ENCODE measurements at regions not wholly inside any gene's neighbourhood (a gene's known extent, or its start where the extent isn't known, plus 50 kb on each side); places are given as distances from the start of the nearest gene placed in this dataset.
"Not testable (repeated sequence)": the region's sequence is repeated elsewhere in the genome, so short reads cannot be mapped to it uniquely, and the experiment has no call there.

DNA sequence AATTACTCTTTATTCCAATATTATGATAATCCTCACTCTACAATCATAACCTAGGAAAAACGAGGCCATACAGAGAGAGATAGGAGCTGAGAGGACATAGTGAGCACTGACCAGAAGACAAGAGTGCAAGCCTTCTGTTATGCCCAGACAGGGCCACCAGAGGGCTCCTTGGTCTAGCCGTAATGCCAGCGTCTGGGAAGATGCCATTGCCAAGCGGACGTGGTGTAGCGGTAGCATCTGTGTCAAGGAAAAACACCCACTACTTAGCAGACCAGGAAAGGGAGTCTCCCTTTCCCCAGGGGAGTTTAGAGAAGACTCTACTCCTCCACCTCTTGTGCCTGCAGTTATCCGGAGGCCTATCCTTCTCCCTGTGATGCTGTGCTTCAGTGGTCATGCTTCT is 2131.5 kb downstream of the TP53TG3F start:
- H3K9me3 Mint-ChIP-seq (ENCODE audit: low read depth) = peaks cover 44% of the 10 kb centered on the region

DNA sequence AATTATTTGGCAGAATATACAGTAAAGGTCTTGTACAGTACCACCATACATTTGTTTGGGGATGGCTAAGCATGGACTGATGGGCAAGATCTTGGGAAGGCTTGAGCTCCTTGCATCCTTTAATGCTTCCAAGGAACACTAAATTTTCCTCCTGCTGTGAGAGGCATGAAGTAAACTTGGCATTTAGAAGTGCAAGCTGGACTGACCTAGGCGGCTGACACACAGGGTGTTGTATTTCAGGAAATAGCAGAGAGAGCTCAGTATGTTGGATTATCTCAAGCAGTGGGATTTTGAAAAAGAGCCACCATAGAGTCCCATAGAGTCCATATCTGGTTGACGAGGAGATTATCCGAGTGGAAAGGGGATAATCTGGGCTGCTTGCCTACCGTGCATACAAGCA is 2137.1 kb downstream of the TP53TG3F start:
- TF ChIP-seq, protein P1, sequence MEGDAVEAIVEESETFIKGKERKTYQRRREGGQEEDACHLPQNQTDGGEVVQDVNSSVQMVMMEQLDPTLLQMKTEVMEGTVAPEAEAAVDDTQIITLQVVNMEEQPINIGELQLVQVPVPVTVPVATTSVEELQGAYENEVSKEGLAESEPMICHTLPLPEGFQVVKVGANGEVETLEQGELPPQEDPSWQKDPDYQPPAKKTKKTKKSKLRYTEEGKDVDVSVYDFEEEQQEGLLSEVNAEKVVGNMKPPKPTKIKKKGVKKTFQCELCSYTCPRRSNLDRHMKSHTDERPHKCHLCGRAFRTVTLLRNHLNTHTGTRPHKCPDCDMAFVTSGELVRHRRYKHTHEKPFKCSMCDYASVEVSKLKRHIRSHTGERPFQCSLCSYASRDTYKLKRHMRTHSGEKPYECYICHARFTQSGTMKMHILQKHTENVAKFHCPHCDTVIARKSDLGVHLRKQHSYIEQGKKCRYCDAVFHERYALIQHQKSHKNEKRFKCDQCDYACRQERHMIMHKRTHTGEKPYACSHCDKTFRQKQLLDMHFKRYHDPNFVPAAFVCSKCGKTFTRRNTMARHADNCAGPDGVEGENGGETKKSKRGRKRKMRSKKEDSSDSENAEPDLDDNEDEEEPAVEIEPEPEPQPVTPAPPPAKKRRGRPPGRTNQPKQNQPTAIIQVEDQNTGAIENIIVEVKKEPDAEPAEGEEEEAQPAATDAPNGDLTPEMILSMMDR (IDR thresholded peaks at IDR 0.05) = no peak
- DNase-seq (ENCODE audit: low spot score) = no peak
- Mint-ChIP-seq H3K27ac (ENCODE audit: unreplicated experiment) (no peak overlapping the region), H3K4me1 (ENCODE audit: low read depth) (no peaks in the 10 kb centered on the region), H3K27me3 (ENCODE audit: low read depth) (no peaks in the 10 kb centered on the region), H3K9me3 (ENCODE audit: low read depth) (peaks cover 48% of the 10 kb centered on the region), H3K4me3 (ENCODE audit: unreplicated experiment) (no peak overlapping the region), H3K36me3 (ENCODE audit: low read depth) (no peaks in the 10 kb centered on the region)

More for the DNA sequence above, 2131.5 kb downstream of the TP53TG3F start:
- H3K27me3 Mint-ChIP-seq (ENCODE audit: low read depth); H3K4me3 Mint-ChIP-seq (ENCODE audit: unreplicated experiment); H3K27ac Mint-ChIP-seq (ENCODE audit: unreplicated experiment); H3K36me3 Mint-ChIP-seq (ENCODE audit: low read depth); H3K4me1 Mint-ChIP-seq (ENCODE audit: low read depth); DNase-seq (ENCODE audit: low spot score): not testable (repeated sequence)
- TF ChIP-seq, protein P1 (IDR thresholded peaks at IDR 0.05) = peak; percentile 15

DNA sequence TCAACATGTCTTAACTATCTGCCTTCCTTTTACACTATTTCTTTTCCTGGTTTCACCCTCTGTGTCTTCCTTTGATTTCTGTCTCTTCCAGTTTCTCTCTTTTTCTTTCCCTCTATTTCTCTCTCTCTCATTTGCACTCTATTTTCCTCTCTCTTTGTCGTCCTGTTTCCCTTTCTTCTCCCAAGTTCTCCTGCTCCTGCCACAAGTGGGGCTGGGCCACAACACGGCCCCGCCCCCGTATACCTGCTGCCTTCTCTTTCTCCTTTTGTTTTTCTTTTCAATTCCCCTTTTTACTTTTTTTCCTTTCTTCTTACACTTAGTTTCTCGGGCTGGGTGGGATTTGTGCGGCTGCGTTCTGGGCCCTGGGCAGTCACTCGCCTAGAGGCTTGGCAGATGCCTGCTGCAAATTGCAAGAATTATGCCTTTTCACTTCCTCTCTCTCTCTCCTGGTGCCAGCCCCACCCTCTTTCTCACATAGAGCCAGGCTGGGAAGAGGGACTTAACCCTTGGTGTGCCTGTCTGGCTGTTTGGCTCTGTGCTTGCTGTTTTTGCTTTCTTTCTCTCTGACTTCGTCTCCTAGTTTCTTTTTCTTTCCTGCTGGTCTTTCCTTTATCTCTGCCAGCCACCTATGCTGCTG is 2139.4 kb downstream of the TP53TG3F start:
- TF ChIP-seq, protein P1 (IDR thresholded peaks at IDR 0.05) = no peak
- peaks cover 41% of the 10 kb centered on the region for H3K9me3 Mint-ChIP-seq (ENCODE audit: low read depth)

DNA sequence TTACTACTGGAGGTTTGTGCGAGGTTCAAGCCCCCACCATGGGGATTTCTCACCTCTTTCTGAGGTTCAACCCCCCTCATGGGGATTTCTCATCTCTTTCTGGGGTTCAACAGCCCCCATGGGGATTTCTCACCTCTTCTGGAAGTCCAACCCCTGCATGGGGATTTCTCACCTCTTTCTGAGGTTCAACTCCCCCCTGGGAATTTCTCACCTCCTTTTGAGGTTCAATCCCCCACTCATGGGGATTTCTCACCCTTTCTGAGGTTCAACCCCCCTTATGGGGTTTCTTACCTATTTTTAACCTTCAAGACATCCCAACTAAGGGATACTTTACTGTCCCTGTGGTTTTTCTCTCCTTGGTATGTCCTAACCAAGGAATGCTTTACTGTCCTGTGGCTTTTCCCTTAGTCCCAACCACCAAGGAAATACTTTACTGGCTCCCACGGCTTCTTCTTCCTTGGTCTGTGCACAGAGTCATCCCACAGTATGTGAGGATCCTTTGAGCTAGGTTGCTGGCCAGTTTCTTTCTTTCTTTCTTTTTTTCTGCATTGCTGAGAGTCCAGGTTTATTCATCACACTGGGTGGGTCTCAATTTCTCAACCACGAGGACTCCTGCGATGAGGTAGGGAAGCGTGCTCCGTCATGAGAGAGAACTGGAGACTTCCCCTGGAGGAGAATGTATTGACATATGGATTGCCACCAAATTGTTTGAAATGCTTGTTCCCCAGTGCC is 2140.2 kb downstream of the TP53TG3F start:
- Mint-ChIP-seq H3K9me3 (ENCODE audit: low read depth) (peaks cover 41% of the 10 kb centered on the region), H3K27ac (ENCODE audit: unreplicated experiment) (no peak overlapping the region), H3K4me1 (ENCODE audit: low read depth) (no peaks in the 10 kb centered on the region), H3K4me3 (ENCODE audit: unreplicated experiment) (no peak overlapping the region), H3K27me3 (ENCODE audit: low read depth) (no peaks in the 10 kb centered on the region), H3K36me3 (ENCODE audit: low read depth) (no peaks in the 10 kb centered on the region)
- no peak for DNase-seq (ENCODE audit: low spot score)
- TF ChIP-seq, protein P1 (IDR thresholded peaks at IDR 0.05) = no peak

More for the DNA sequence above, 2139.4 kb downstream of the TP53TG3F start:
- Mint-ChIP-seq H3K4me1 (ENCODE audit: low read depth) (no peaks in the 10 kb centered on the region), H3K4me3 (ENCODE audit: unreplicated experiment) (no peak overlapping the region), H3K27me3 (ENCODE audit: low read depth) (no peaks in the 10 kb centered on the region), H3K36me3 (ENCODE audit: low read depth) (no peaks in the 10 kb centered on the region), H3K27ac (ENCODE audit: unreplicated experiment) (no peak overlapping the region)
- no peak for DNase-seq (ENCODE audit: low spot score)

DNA sequence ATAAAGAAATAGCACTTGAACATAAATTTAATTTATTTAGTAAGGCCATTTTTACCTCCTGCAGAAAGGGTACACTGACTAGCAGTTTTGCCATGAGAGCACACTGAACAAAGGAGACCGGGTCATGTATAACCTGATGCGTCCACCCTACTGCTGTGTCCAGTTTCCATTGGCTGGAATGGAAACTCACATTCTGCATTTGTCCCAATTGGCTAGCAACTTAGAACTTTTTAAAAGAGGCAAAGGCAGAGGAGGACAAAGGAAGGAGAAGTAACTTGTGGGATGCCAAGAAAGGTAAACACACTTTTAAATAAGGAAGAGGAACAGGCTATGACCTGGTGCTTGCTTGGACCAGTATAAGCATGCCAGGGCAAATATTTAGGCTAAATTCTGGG is 2140.7 kb downstream of the TP53TG3F start:
- H3K36me3 Mint-ChIP-seq (ENCODE audit: low read depth); DNase-seq (ENCODE audit: low spot score); H3K4me1 Mint-ChIP-seq (ENCODE audit: low read depth); H3K4me3 Mint-ChIP-seq (ENCODE audit: unreplicated experiment); H3K27me3 Mint-ChIP-seq (ENCODE audit: low read depth); H3K27ac Mint-ChIP-seq (ENCODE audit: unreplicated experiment): not testable (repeated sequence)
- peaks cover 38% of the 10 kb centered on the region for H3K9me3 Mint-ChIP-seq (ENCODE audit: low read depth)

Measured in chondrocyte (in vitro differentiated cells).